ENCODE measurements at regions not wholly inside any gene's neighbourhood (a gene's known extent, or its start where the extent isn't known, plus 50 kb on each side); places are given as distances from the start of the nearest gene placed in this dataset.

GRCh38 chr3:28104896-28105534 lies 136.4 kb upstream of the CMC1 start:
- H3K36me3 Mint-ChIP-seq (ENCODE audit: low read depth), result no peaks in the 10 kb centered on the region
- peaks cover 5% of the 10 kb centered on the region for H3K27me3 Mint-ChIP-seq (ENCODE audit: low read depth)
- TF ChIP-seq CTCF (IDR thresholded peaks at IDR 0.05), result no peak
- peaks cover 10% of the 10 kb centered on the region for H3K9me3 Mint-ChIP-seq (ENCODE audit: low read depth)
- DNase-seq (ENCODE audit: low spot score), result no peak
- H3K4me1 Mint-ChIP-seq (ENCODE audit: low read depth), result no peaks in the 10 kb centered on the region
- H3K27ac Mint-ChIP-seq (ENCODE audit: unreplicated experiment), result no peak overlapping the region
- H3K4me3 Mint-ChIP-seq (ENCODE audit: unreplicated experiment), result no peak overlapping the region

- H3K9me3 Mint-ChIP-seq (ENCODE audit: low read depth), result no peaks in the 10 kb centered on the region
- peaks cover under 1% of the 10 kb centered on the region for H3K27me3 Mint-ChIP-seq (ENCODE audit: low read depth)
- H3K27ac Mint-ChIP-seq (ENCODE audit: unreplicated experiment), result no peak overlapping the region
- H3K4me3 Mint-ChIP-seq (ENCODE audit: unreplicated experiment), result no peak overlapping the region
- no peak for TF ChIP-seq CTCF (IDR thresholded peaks at IDR 0.05)
- DNase-seq (ENCODE audit: low spot score), result no peak
- no peaks in the 10 kb centered on the region for H3K36me3 Mint-ChIP-seq (ENCODE audit: low read depth)
- no peaks in the 10 kb centered on the region for H3K4me1 Mint-ChIP-seq (ENCODE audit: low read depth)
These were observed 131.6 kb upstream of the CMC1 start for GRCh38 chr3:28109829-28110228.

- no peaks in the 10 kb centered on the region for H3K4me1 Mint-ChIP-seq (ENCODE audit: low read depth)
- no peak overlapping the region for H3K27ac Mint-ChIP-seq (ENCODE audit: unreplicated experiment)
- H3K27me3 Mint-ChIP-seq (ENCODE audit: low read depth), result peaks cover 3% of the 10 kb centered on the region
- H3K9me3 Mint-ChIP-seq (ENCODE audit: low read depth), result no peaks in the 10 kb centered on the region
- TF ChIP-seq CTCF (IDR thresholded peaks at IDR 0.05), result no peak
- no peaks in the 10 kb centered on the region for H3K36me3 Mint-ChIP-seq (ENCODE audit: low read depth)
- H3K4me3 Mint-ChIP-seq (ENCODE audit: unreplicated experiment), result no peak overlapping the region
- no peak for DNase-seq (ENCODE audit: low spot score)
These were observed 130.6 kb upstream of the CMC1 start for GRCh38 chr3:28110869-28111268.

GRCh38 chr3:28114893-28115292 lies 126.5 kb upstream of the CMC1 start:
- H3K27me3 Mint-ChIP-seq (ENCODE audit: low read depth), result peaks cover 8% of the 10 kb centered on the region
- no peaks in the 10 kb centered on the region for H3K36me3 Mint-ChIP-seq (ENCODE audit: low read depth)
- no peak overlapping the region for H3K4me3 Mint-ChIP-seq (ENCODE audit: unreplicated experiment)
- no peaks in the 10 kb centered on the region for H3K4me1 Mint-ChIP-seq (ENCODE audit: low read depth)
- no peak overlapping the region for H3K27ac Mint-ChIP-seq (ENCODE audit: unreplicated experiment)
- H3K9me3 Mint-ChIP-seq (ENCODE audit: low read depth), result no peaks in the 10 kb centered on the region
- DNase-seq (ENCODE audit: low spot score), result no peak
- no peak for TF ChIP-seq CTCF (IDR thresholded peaks at IDR 0.05)

- no peak for DNase-seq (ENCODE audit: low spot score)
- Mint-ChIP-seq H3K27me3 (ENCODE audit: low read depth) (peaks cover 8% of the 10 kb centered on the region), H3K27ac (ENCODE audit: unreplicated experiment) (no peak overlapping the region), H3K4me3 (ENCODE audit: unreplicated experiment) (no peak overlapping the region), H3K36me3 (ENCODE audit: low read depth) (no peaks in the 10 kb centered on the region), H3K9me3 (ENCODE audit: low read depth) (no peaks in the 10 kb centered on the region), H3K4me1 (ENCODE audit: low read depth) (no peaks in the 10 kb centered on the region)
- no peak for TF ChIP-seq CTCF (IDR thresholded peaks at IDR 0.05)
These were observed 126.1 kb upstream of the CMC1 start for GRCh38 chr3:28115316-28115715.
